Head of caudate nucleus (tissue), 42 donors: ENCODE measurements at regions not wholly inside any gene's neighbourhood (a gene's known extent, or its start where the extent isn't known, plus 50 kb on each side); places are given as distances from the start of the nearest gene placed in this dataset.

Experiments used
- DNase-seq, 42 donors: peaks; one replicate each; pipeline versions ENCODE4 v3.0.0 to v3.0.0-alpha.2; 2020 to 2021; ENCODE audit warnings: mixed read lengths in 7 of 42
- intact Hi-C: fragments of 100-400 bp; cut with DNase I; formaldehyde crosslinking; loops from one replicate; pipeline ENCODE4 v1.15.0; 2022

- peak in 3 of 42 donors; percentile 9 to 18 (median 9) for DNase-seq
- intact Hi-C loops, result no loop called here
These were observed 203.5 kb downstream of the CYP26B1 start for GRCh38 chr2:71944183-71944550.

GRCh38 chr2:71943238-71944182 lies 204.2 kb downstream of the CYP26B1 start:
- peak in 5 of 42 donors; percentile 9 to 36 (median 19) for DNase-seq
- intact Hi-C loops, result no loop called here

- peak in 11 of 42 donors; percentile 12 to 44 (median 30) for DNase-seq
- intact Hi-C loops, result no loop called here
These were observed 205.7 kb downstream of the CYP26B1 start for GRCh38 chr2:71941726-71942525.

GRCh38 chr2:71940695-71941094 lies 207.0 kb downstream of the CYP26B1 start:
- DNase-seq, result peak in 4 of 42 donors; percentile 8 to 32 (median 14)
- intact Hi-C loops, result no loop called here

GRCh38 chr2:71939588-71940535 lies 207.8 kb downstream of the CYP26B1 start:
- intact Hi-C loops, result no loop called here
- peak in 6 of 42 donors; percentile 6 to 40 (median 18) for DNase-seq

- DNase-seq, result peak in 5 of 42 donors; percentile 9 to 33 (median 19)
- intact Hi-C loops, result no loop called here
These were observed 208.7 kb downstream of the CYP26B1 start for GRCh38 chr2:71938659-71939587.

GRCh38 chr2:71938108-71938507 lies 209.6 kb downstream of the CYP26B1 start:
- intact Hi-C loops, result no loop called here
- peak in 5 of 42 donors; percentile 8 to 20 (median 13) for DNase-seq

GRCh38 chr2:71937396-71937795 lies 210.3 kb downstream of the CYP26B1 start:
- intact Hi-C loops, result no loop called here

GRCh38 chr2:71936076-71937030 lies 211.3 kb downstream of the CYP26B1 start:
- intact Hi-C loops, result no loop called here
- DNase-seq, result peak in 3 of 42 donors; percentile 6 to 19 (median 17)

More at GRCh38 chr2:71937396-71937795, 210.3 kb downstream of the CYP26B1 start:
- DNase-seq, result peak in 2 of 42 donors; percentile 11 to 18

- intact Hi-C loops, result no loop called here
- peak in 3 of 42 donors; percentile 5 to 34 (median 6) for DNase-seq
These were observed 212.3 kb downstream of the CYP26B1 start for GRCh38 chr2:71935262-71935848.

- intact Hi-C loops, result no loop called here
- DNase-seq, result peak in 4 of 42 donors; percentile 2 to 28 (median 10)
These were observed 212.9 kb downstream of the CYP26B1 start for GRCh38 chr2:71934595-71935261.

- intact Hi-C loops, result no loop called here
- DNase-seq, result peak in 2 of 42 donors; percentile 6 to 14
These were observed 213.4 kb downstream of the CYP26B1 start for GRCh38 chr2:71934320-71934593.

- DNase-seq, result peak in 4 of 42 donors; percentile 14 to 41 (median 28)
- intact Hi-C loops, result no loop called here
These were observed 214.0 kb downstream of the CYP26B1 start for GRCh38 chr2:71933467-71934319.

- intact Hi-C loops, result no loop called here
- peak in 3 of 42 donors; percentile 13 to 22 (median 15) for DNase-seq
These were observed 214.7 kb downstream of the CYP26B1 start for GRCh38 chr2:71932780-71933466.
